GM21723 (cell line): ENCODE measurements at regions not wholly inside any gene's neighbourhood (a gene's known extent, or its start where the extent isn't known, plus 50 kb on each side); places are given as distances from the start of the nearest gene placed in this dataset.
"Not testable (repeated sequence)": the region's sequence is repeated elsewhere in the genome, so short reads cannot be mapped to it uniquely, and the experiment has no call there.

ENCODE experiments used
- ATAC-seq: cut with Tn5 transposase; IDR thresholded peaks from one replicate; pipeline ENCODE4 v1.9.1; 2021; ENCODE audit warnings: mild to moderate bottlenecking, moderate library complexity; ENCODE audit not compliant: unreplicated experiment

GRCh38 chr12:9413862-9414261 is 193.9 kb downstream of the KLRB1 start:
- not testable (repeated sequence) for ATAC-seq

GRCh38 chr12:9412459-9412858 is 195.3 kb downstream of the KLRB1 start:
- not testable (repeated sequence) for ATAC-seq

- ATAC-seq: not testable (repeated sequence)
These were observed 196.0 kb downstream of the KLRB1 start for GRCh38 chr12:9411616-9412268.

- not testable (repeated sequence) for ATAC-seq
These were observed 199.2 kb upstream of the PZP start for GRCh38 chr12:9407425-9407748.

GRCh38 chr12:9406564-9407424 is 198.6 kb upstream of the PZP start:
- ATAC-seq: no peak

GRCh38 chr12:9405886-9406563 is 197.8 kb upstream of the PZP start:
- no peak for ATAC-seq

GRCh38 chr12:9404469-9405260 is 196.5 kb upstream of the PZP start:
- ATAC-seq: no peak

GRCh38 chr12:9404031-9404430 is 195.8 kb upstream of the PZP start:
- ATAC-seq: no peak

GRCh38 chr12:9402432-9403040 is 194.3 kb upstream of the PZP start:
- not testable (repeated sequence) for ATAC-seq

- ATAC-seq: not testable (repeated sequence)
These were observed 188.2 kb upstream of the PZP start for GRCh38 chr12:9396367-9396766.

GRCh38 chr12:9395220-9395619 is 187.0 kb upstream of the PZP start:
- ATAC-seq: not testable (repeated sequence)

- no peak for ATAC-seq
These were observed 184.6 kb upstream of the PZP start for GRCh38 chr12:9392842-9393241.

- ATAC-seq: no peak
These were observed 183.6 kb upstream of the PZP start for GRCh38 chr12:9391815-9392214.

GRCh38 chr12:9390761-9391160 is 182.6 kb upstream of the PZP start:
- no peak for ATAC-seq

GRCh38 chr12:9389796-9390195 is 181.6 kb upstream of the PZP start:
- no peak for ATAC-seq

GRCh38 chr12:9388379-9388778 is 180.2 kb upstream of the PZP start:
- no peak for ATAC-seq

- ATAC-seq: no peak
These were observed 179.3 kb upstream of the PZP start for GRCh38 chr12:9387450-9387849.

GRCh38 chr12:9383585-9383984 is 175.4 kb upstream of the PZP start:
- ATAC-seq: no peak

GRCh38 chr12:9381619-9382018 is 173.4 kb upstream of the PZP start:
- no peak for ATAC-seq

- no peak for ATAC-seq
These were observed 172.5 kb upstream of the PZP start for GRCh38 chr12:9380650-9381049.
